ENCODE measurements at regions not wholly inside any gene's neighbourhood (a gene's known extent, or its start where the extent isn't known, plus 50 kb on each side); places are given as distances from the start of the nearest gene placed in this dataset.

- TF ChIP-seq TAF1 (IDR thresholded peaks at IDR 0.05; ENCODE audit: low read depth, low read length) (no peak), PAX5 (IDR thresholded peaks at IDR 0.05; ENCODE audit: insufficient read depth, low read length, severe bottlenecking) (no peak), POLR2AphosphoS5 (IDR thresholded peaks at IDR 0.05; ENCODE audit: low read depth, low read length) (no peak), SPI1 (IDR thresholded peaks at IDR 0.05; ENCODE audit: low read depth, low read length) (no peak), POLR2A (IDR thresholded peaks at IDR 0.05; ENCODE audit: low read depth, low read length) (no peak), POU2F2 (IDR thresholded peaks at IDR 0.05; ENCODE audit: low read depth, low read length) (no peak)
- FAIRE-seq (no peak), DNase-seq (ENCODE audit: insufficient read length, low spot score) (no peak)
Observed at GRCh38 chr2:129460299-129461198, 518.9 kb upstream of the RAB6C start.

DNA sequence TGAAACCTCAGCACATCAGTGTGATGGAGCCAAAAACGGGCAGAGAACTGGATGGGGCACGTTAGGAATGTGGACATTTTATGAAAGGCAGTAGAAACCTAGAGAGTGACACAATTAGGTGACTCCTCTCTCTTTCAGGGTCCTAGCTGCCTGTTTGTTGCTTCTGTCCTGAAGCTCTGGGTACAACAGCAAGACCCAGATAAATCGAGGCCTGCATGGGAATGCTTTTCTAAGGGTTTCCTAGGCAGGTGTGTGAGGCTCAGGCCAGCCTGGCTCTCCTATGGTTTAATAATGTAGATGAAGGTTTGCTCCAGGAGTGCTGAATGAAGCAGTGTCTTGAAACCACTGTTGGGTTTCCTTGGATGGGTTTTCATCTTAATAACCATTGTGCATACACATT, 517.1 kb upstream of the RAB6C start:
- DNase-seq (ENCODE audit: insufficient read length, low spot score) (no peak), FAIRE-seq (no peak)
- TF ChIP-seq TAF1 (IDR thresholded peaks at IDR 0.05; ENCODE audit: low read depth, low read length) (no peak), POLR2AphosphoS5 (IDR thresholded peaks at IDR 0.05; ENCODE audit: low read depth, low read length) (no peak), POLR2A (IDR thresholded peaks at IDR 0.05; ENCODE audit: low read depth, low read length) (no peak), PAX5 (IDR thresholded peaks at IDR 0.05; ENCODE audit: insufficient read depth, low read length, severe bottlenecking) (no peak), POU2F2 (IDR thresholded peaks at IDR 0.05; ENCODE audit: low read depth, low read length) (no peak), SPI1 (IDR thresholded peaks at IDR 0.05; ENCODE audit: low read depth, low read length) (no peak)

- no peak for TF ChIP-seq TAF1 (IDR thresholded peaks at IDR 0.05; ENCODE audit: low read depth, low read length)
- TF ChIP-seq POLR2A (IDR thresholded peaks at IDR 0.05; ENCODE audit: low read depth, low read length): no peak
- TF ChIP-seq POU2F2 (IDR thresholded peaks at IDR 0.05; ENCODE audit: low read depth, low read length): no peak
- TF ChIP-seq PAX5 (IDR thresholded peaks at IDR 0.05; ENCODE audit: insufficient read depth, low read length, severe bottlenecking): no peak
- no peak for TF ChIP-seq SPI1 (IDR thresholded peaks at IDR 0.05; ENCODE audit: low read depth, low read length)
- no peak for TF ChIP-seq POLR2AphosphoS5 (IDR thresholded peaks at IDR 0.05; ENCODE audit: low read depth, low read length)
- FAIRE-seq (no peak), DNase-seq (ENCODE audit: insufficient read length, low spot score) (no peak)
Observed at GRCh38 chr2:129462967-129463366, 516.5 kb upstream of the RAB6C start.

DNA sequence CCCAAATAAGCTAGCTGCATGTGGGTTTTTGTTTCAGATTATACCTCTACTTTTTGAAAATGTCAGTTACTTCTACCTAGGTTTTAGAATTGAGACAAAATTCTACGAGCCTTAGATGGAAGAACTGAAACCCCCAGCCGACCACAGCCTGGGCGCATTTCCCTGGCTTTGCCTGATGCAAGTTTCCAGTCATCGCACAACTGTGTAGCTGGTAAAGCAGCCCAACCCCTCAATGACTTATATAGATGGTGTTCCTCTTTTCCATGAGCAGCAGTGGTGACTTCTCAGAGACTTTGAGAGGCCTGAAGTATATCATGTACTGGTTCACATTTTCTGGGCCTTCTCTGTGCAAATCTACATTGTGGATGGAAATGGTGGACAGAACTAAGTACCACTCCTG, 515.4 kb upstream of the RAB6C start:
- FAIRE-seq: no peak
- DNase-seq (ENCODE audit: insufficient read length, low spot score): no peak
- TF ChIP-seq TAF1 (IDR thresholded peaks at IDR 0.05; ENCODE audit: low read depth, low read length) (no peak), SPI1 (IDR thresholded peaks at IDR 0.05; ENCODE audit: low read depth, low read length) (peak; percentile 12; the same call in 1 of the 2 replicates)

- FAIRE-seq: no peak
- TF ChIP-seq POLR2AphosphoS5 (IDR thresholded peaks at IDR 0.05; ENCODE audit: low read depth, low read length): no peak
- TF ChIP-seq SPI1 (IDR thresholded peaks at IDR 0.05; ENCODE audit: low read depth, low read length): no peak
- TF ChIP-seq POU2F2 (IDR thresholded peaks at IDR 0.05; ENCODE audit: low read depth, low read length): no peak
- no peak for TF ChIP-seq TAF1 (IDR thresholded peaks at IDR 0.05; ENCODE audit: low read depth, low read length)
- TF ChIP-seq PAX5 (IDR thresholded peaks at IDR 0.05; ENCODE audit: insufficient read depth, low read length, severe bottlenecking): no peak
- no peak for TF ChIP-seq POLR2A (IDR thresholded peaks at IDR 0.05; ENCODE audit: low read depth, low read length)
- DNase-seq (ENCODE audit: insufficient read length, low spot score): no peak
Observed at GRCh38 chr2:129464631-129465030, 514.8 kb upstream of the RAB6C start.

- no peak for TF ChIP-seq PAX5 (IDR thresholded peaks at IDR 0.05; ENCODE audit: insufficient read depth, low read length, severe bottlenecking)
- TF ChIP-seq POLR2AphosphoS5 (IDR thresholded peaks at IDR 0.05; ENCODE audit: low read depth, low read length): no peak
- no peak for TF ChIP-seq POU2F2 (IDR thresholded peaks at IDR 0.05; ENCODE audit: low read depth, low read length)
- no peak for TF ChIP-seq TAF1 (IDR thresholded peaks at IDR 0.05; ENCODE audit: low read depth, low read length)
- no peak for TF ChIP-seq SPI1 (IDR thresholded peaks at IDR 0.05; ENCODE audit: low read depth, low read length)
- TF ChIP-seq POLR2A (IDR thresholded peaks at IDR 0.05; ENCODE audit: low read depth, low read length): no peak
- FAIRE-seq (no peak), DNase-seq (ENCODE audit: insufficient read length, low spot score) (no peak)
Observed at GRCh38 chr2:129465045-129465444, 514.4 kb upstream of the RAB6C start.

DNA sequence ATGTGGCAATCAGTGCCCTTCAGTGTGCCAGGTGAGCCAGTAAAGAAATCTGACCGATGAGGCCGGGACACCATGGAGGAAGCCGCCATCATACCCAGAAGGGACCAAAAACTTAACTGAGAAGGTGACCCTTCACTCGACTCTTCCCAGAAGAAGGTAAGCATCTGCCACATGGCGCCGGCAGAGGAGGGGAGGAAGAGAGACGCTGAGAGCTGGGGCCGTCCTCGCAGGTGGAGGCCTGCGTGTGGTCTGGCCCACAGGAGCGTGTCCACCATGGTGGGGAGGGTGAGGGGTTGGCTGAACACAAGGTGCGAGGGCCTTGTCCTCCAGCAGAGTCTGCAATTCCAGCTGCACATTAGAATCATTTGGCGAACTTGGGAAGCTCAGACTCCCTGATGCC, 513.1 kb upstream of the RAB6C start:
- FAIRE-seq: no peak
- TF ChIP-seq SPI1 (IDR thresholded peaks at IDR 0.05; ENCODE audit: low read depth, low read length) (no peak), POLR2A (IDR thresholded peaks at IDR 0.05; ENCODE audit: low read depth, low read length) (no peak), PAX5 (IDR thresholded peaks at IDR 0.05; ENCODE audit: insufficient read depth, low read length, severe bottlenecking) (no peak)
- DNase-seq (ENCODE audit: insufficient read length, low spot score): no peak

GRCh38 chr2:129467012-129467779, 512.3 kb upstream of the RAB6C start:
- no peak for TF ChIP-seq PAX5 (IDR thresholded peaks at IDR 0.05; ENCODE audit: insufficient read depth, low read length, severe bottlenecking)
- no peak for TF ChIP-seq POLR2A (IDR thresholded peaks at IDR 0.05; ENCODE audit: low read depth, low read length)
- DNase-seq (ENCODE audit: insufficient read length, low spot score): no peak
- no peak for FAIRE-seq

DNA sequence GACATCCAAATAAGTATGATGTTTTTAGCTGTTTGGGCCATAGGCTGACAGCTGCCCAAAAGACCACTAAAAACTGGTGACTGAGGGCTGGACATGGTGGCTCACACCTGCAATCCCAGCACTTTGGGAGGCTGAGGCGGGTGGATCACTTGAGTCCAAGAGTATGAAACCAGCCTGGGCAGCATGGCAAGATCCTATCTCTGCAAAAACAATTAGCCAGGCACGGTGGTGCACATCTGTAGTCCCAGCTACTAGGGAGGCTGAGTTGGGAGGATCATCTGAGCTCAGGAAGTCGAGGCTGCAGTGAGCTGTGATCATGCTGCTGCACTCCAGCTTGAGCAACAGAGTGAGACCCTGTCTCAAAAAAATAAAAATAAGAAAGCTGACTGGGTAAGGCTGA, 511.5 kb upstream of the RAB6C start:
- TF ChIP-seq POLR2A (IDR thresholded peaks at IDR 0.05; ENCODE audit: low read depth, low read length) (no peak), POLR2AphosphoS5 (IDR thresholded peaks at IDR 0.05; ENCODE audit: low read depth, low read length) (no peak), PAX5 (IDR thresholded peaks at IDR 0.05; ENCODE audit: insufficient read depth, low read length, severe bottlenecking) (no peak), SPI1 (IDR thresholded peaks at IDR 0.05; ENCODE audit: low read depth, low read length) (no peak), POU2F2 (IDR thresholded peaks at IDR 0.05; ENCODE audit: low read depth, low read length) (no peak), TAF1 (IDR thresholded peaks at IDR 0.05; ENCODE audit: low read depth, low read length) (no peak)
- DNase-seq (ENCODE audit: insufficient read length, low spot score) (no peak), FAIRE-seq (no peak)
